MM.1S (cell line): ENCODE measurements at regions not wholly inside any gene's neighbourhood (a gene's known extent, or its start where the extent isn't known, plus 50 kb on each side); places are given as distances from the start of the nearest gene placed in this dataset.

Experiments
- DNase-seq: peaks from one replicate; pipeline ENCODE4 v3.0.0-alpha.2; 2015
- H2AFZ ChIP-seq: fragments of 300-600 bp; sonication (generic); 2 replicates; pipeline ENCODE4 v1.6.0; 2016; ENCODE audit warnings: antibody characterized with exemption, low read length
- H3F3A ChIP-seq: fragments of 300-600 bp; sonication (generic); 2 replicates; pipeline ENCODE4 v1.6.1; 2016; ENCODE audit warnings: mild to moderate bottlenecking, antibody characterized with exemption, low read length, moderate library complexity, mixed read lengths; ENCODE audit not compliant: insufficient read depth
- H3K27ac ChIP-seq: fragments of 300-600 bp; sonication (generic); 2 replicates; pipeline ENCODE4 v1.5.1; 2016; ENCODE audit warnings: mild to moderate bottlenecking, low read length
- H3K27me3 ChIP-seq: fragments of 300-600 bp; sonication (generic); replicated peaks from 2 replicates; pipeline ENCODE4 v1.6.0; 2016; ENCODE audit warnings: low read length; ENCODE audit not compliant: insufficient read depth
- H3K36me3 ChIP-seq: fragments of 300-600 bp; sonication (generic); replicated peaks from 2 replicates; pipeline ENCODE4 v1.6.1; 2016; ENCODE audit warnings: mild to moderate bottlenecking, low read length, mixed read lengths; ENCODE audit not compliant: insufficient read depth
- H3K4me1 ChIP-seq: fragments of 300-600 bp; sonication (generic); 2 replicates; pipeline ENCODE4 v1.6.1; 2016; ENCODE audit warnings: low read length, mixed read lengths
- H3K4me2 ChIP-seq: fragments of 300-600 bp; sonication (generic); 2 replicates; pipeline ENCODE4 v1.6.0; 2016; ENCODE audit warnings: low read depth, low read length
- H3K4me3 ChIP-seq: fragments of 300-600 bp; sonication (generic); 2 replicates; pipeline ENCODE4 v1.5.1; 2016; ENCODE audit warnings: low read length, mixed read lengths
- H3K79me2 ChIP-seq: fragments of 300-600 bp; sonication (generic); 2 replicates; pipeline ENCODE4 v1.6.1; 2016; ENCODE audit warnings: mixed run types, low read length, mixed read lengths
- H3K9ac ChIP-seq: fragments of 300-600 bp; sonication (generic); 2 replicates; pipeline ENCODE4 v1.6.1; 2016; ENCODE audit warnings: low read length, mixed read lengths
- H3K9me2 ChIP-seq: fragments of 300-600 bp; sonication (generic); replicated peaks from 2 replicates; pipeline ENCODE4 v1.6.1; 2016; ENCODE audit warnings: mild to moderate bottlenecking, low read length, mixed read lengths; ENCODE audit not compliant: insufficient read depth
- H3K9me3 ChIP-seq: fragments of 300-600 bp; sonication (generic); replicated peaks from 2 replicates; pipeline ENCODE4 v1.6.1; 2016; ENCODE audit warnings: mild to moderate bottlenecking, low read length, mixed read lengths; ENCODE audit not compliant: insufficient read depth
- H4K20me1 ChIP-seq: fragments of 300-600 bp; sonication (generic); 2 replicates; pipeline ENCODE4 v1.6.1; 2016; ENCODE audit warnings: mild to moderate bottlenecking, low read length, moderate library complexity, mixed read lengths; ENCODE audit not compliant: insufficient read depth
- EZH2 ChIP-seq: fragments of 300-600 bp; sonication (generic); optimal IDR thresholded peaks from 2 replicates; pipeline ENCODE3; 2017; ENCODE audit warnings: low read depth, mild to moderate bottlenecking, antibody characterized with exemption, low read length, mixed read lengths
- EZH2phosphoT487 ChIP-seq: fragments of 300-600 bp; sonication (generic); IDR thresholded peaks from 2 replicates; pipeline ENCODE4 v1.6.1; 2018; ENCODE audit warnings: antibody characterized with exemption, low read length
- TF ChIP-seq, protein P1 (sequence below): fragments of 300-600 bp; sonication (generic); IDR thresholded peaks from 2 replicates; pipeline ENCODE4 v1.5.1; 2016; ENCODE audit warnings: antibody characterized with exemption, low read length, mixed read lengths

DNA sequence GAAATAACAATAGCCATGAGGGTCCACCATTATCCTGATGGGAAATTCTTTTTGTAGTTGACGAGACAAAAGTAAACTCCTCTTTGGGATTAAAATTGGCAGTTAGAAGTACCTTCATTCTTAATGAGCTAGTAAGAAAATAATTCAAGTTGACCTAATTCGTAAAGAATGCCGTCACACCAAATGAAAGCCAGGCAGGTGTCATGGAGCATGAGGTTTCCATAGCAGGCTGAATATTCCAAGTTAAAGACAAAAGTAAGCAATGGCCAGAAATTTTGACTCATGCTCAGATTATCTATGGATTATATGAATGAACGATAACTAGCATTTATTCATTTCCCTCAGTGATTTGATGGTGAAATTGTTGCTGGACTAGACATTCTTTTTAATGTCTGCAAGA is 192.2 kb upstream of the FAT1 start:
- Histone ChIP-seq H3K4me3 (no peak overlapping the region), H3K9me2 (no peaks in the 10 kb centered on the region), H4K20me1 (no peaks in the 10 kb centered on the region), H3F3A (no peaks in the 10 kb centered on the region), H3K9ac (no peak overlapping the region), H3K4me2 (no peak overlapping the region), H3K9me3 (no peaks in the 10 kb centered on the region), H3K4me1 (peaks cover 10% of the 10 kb centered on the region), H3K27me3 (no peaks in the 10 kb centered on the region), H3K36me3 (no peaks in the 10 kb centered on the region), H3K79me2 (no peaks in the 10 kb centered on the region), H2AFZ (no peak overlapping the region), H3K27ac (no peak overlapping the region)
- DNase-seq: no peak
- no peak for TF ChIP-seq EZH2
- TF ChIP-seq EZH2phosphoT487: no peak
- TF ChIP-seq, protein P1, sequence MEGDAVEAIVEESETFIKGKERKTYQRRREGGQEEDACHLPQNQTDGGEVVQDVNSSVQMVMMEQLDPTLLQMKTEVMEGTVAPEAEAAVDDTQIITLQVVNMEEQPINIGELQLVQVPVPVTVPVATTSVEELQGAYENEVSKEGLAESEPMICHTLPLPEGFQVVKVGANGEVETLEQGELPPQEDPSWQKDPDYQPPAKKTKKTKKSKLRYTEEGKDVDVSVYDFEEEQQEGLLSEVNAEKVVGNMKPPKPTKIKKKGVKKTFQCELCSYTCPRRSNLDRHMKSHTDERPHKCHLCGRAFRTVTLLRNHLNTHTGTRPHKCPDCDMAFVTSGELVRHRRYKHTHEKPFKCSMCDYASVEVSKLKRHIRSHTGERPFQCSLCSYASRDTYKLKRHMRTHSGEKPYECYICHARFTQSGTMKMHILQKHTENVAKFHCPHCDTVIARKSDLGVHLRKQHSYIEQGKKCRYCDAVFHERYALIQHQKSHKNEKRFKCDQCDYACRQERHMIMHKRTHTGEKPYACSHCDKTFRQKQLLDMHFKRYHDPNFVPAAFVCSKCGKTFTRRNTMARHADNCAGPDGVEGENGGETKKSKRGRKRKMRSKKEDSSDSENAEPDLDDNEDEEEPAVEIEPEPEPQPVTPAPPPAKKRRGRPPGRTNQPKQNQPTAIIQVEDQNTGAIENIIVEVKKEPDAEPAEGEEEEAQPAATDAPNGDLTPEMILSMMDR: no peak

DNA sequence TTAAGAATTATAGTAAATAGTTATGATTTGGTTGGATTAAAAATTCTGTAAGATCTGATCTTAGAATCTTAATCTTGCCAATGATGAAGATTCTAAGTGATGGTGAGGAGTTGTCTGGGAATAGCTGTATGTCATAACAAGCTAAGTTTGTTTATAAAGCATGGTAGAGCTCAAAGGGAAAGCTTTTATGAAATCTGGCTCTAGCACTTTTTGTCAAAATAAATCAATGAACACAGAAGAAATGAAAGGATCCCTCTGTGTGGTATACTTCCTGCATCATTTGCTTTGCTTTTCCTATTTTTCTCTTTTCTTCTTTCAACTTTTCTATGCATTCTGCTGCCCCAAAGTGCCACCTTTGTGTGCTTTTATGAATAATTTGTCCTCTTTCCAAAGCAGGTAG is 193.5 kb upstream of the FAT1 start:
- no peak for TF ChIP-seq EZH2phosphoT487
- TF ChIP-seq EZH2: no peak
- TF ChIP-seq, protein P1: no peak
- H2AFZ ChIP-seq: no peak overlapping the region
- no peak overlapping the region for H3K27ac ChIP-seq
- no peaks in the 10 kb centered on the region for H4K20me1 ChIP-seq
- peaks cover 10% of the 10 kb centered on the region for H3K4me1 ChIP-seq
- no peak for DNase-seq
- H3K9ac ChIP-seq: no peak overlapping the region
- H3K27me3 ChIP-seq: no peaks in the 10 kb centered on the region
- no peak overlapping the region for H3K4me2 ChIP-seq
- no peaks in the 10 kb centered on the region for H3K9me3 ChIP-seq
- H3F3A ChIP-seq: no peaks in the 10 kb centered on the region
- no peak overlapping the region for H3K4me3 ChIP-seq
- no peaks in the 10 kb centered on the region for H3K79me2 ChIP-seq
- no peaks in the 10 kb centered on the region for H3K9me2 ChIP-seq
- no peaks in the 10 kb centered on the region for H3K36me3 ChIP-seq

DNA sequence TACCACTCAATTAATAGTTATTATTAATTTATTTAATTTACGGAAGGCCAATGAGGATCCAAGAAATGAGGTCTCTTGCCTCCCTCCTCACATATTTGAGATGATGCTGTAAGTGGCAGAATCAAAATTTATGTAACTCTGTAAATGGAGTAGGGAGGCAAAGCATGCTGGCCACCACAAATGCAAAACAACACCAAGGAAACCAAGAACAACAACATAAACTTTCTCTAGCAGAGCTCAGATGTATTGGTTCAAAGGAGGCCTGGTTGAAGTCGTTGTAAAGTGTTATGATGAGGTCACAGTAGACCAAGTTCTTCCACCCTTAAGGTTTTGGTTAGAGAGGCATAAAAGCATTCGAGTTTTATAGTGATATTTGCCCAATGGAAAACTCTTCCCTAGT is 194.8 kb upstream of the FAT1 start:
- no peak overlapping the region for H3K27ac ChIP-seq
- no peaks in the 10 kb centered on the region for H4K20me1 ChIP-seq
- H3K9ac ChIP-seq: no peak overlapping the region
- no peak overlapping the region for H3K4me2 ChIP-seq
- H2AFZ ChIP-seq: no peak overlapping the region
- H3K9me3 ChIP-seq: no peaks in the 10 kb centered on the region
- H3K9me2 ChIP-seq: no peaks in the 10 kb centered on the region
- no peaks in the 10 kb centered on the region for H3K36me3 ChIP-seq
- H3K79me2 ChIP-seq: no peaks in the 10 kb centered on the region
- DNase-seq: no peak
- H3F3A ChIP-seq: no peaks in the 10 kb centered on the region
- H3K27me3 ChIP-seq: no peaks in the 10 kb centered on the region
- no peak overlapping the region for H3K4me3 ChIP-seq
- peaks cover 2% of the 10 kb centered on the region; the same call in 1 of the 2 replicates for H3K4me1 ChIP-seq
- no peak for TF ChIP-seq EZH2phosphoT487
- TF ChIP-seq, protein P1: no peak
- no peak for TF ChIP-seq EZH2
